OCI-LY3 (cell line): ENCODE measurements at regions not wholly inside any gene's neighbourhood (a gene's known extent, or its start where the extent isn't known, plus 50 kb on each side); places are given as distances from the start of the nearest gene placed in this dataset.
"Not testable (repeated sequence)": the region's sequence is repeated elsewhere in the genome, so short reads cannot be mapped to it uniquely, and the experiment has no call there.

Experiments used
- H2AFZ ChIP-seq: fragments of 200-600, 300-600 bp; shearing (Covaris generic); 2 replicates; pipeline ENCODE4 v1.6.0; 2014; ENCODE audit warnings: antibody characterized with exemption, low read depth, low read length
- H3K27ac ChIP-seq: fragments of 200-600, 300-600 bp; sonication (generic); 2 replicates; pipeline ENCODE4 v1.5.1; 2014; ENCODE audit warnings: mild to moderate bottlenecking, low read length, moderate library complexity, mixed read lengths
- H3K27me3 ChIP-seq: fragments of 200-600, 300-600 bp; sonication (generic); 2 replicates; pipeline ENCODE4 v1.6.1; 2014; ENCODE audit warnings: low read depth, low read length, mixed read lengths
- H3K36me3 ChIP-seq: fragments of 200-600, 300-600 bp; sonication (generic); replicated peaks from 2 replicates; pipeline ENCODE3; 2014; ENCODE audit warnings: low read depth, low read length, mixed read lengths
- H3K4me1 ChIP-seq: fragments of 300-600, 200-600 bp; sonication (generic); 2 replicates; pipeline ENCODE4 v1.6.1; 2014; ENCODE audit warnings: low read length, mixed read lengths
- H3K4me2 ChIP-seq: fragments of 200-600, 300-600 bp; sonication (generic); 2 replicates; pipeline ENCODE4 v1.6.1; 2014; ENCODE audit warnings: low read length, mixed read lengths
- H3K4me3 ChIP-seq: fragments of 300-600, 200-600 bp; sonication (generic); 2 replicates; pipeline ENCODE4 v1.5.1; 2014; ENCODE audit warnings: antibody characterized with exemption, mild to moderate bottlenecking, low read length, moderate library complexity
- H3K79me2 ChIP-seq: fragments of 300-600, 200-600 bp; shearing (Covaris generic); 2 replicates; pipeline ENCODE4 v1.6.1; 2014; ENCODE audit warnings: mild to moderate bottlenecking, low read length, mixed read lengths
- H3K9ac ChIP-seq: fragments of 300-600, 200-600 bp; shearing (Covaris generic); 2 replicates; pipeline ENCODE4 v1.6.0; 2014; ENCODE audit warnings: mild to moderate bottlenecking, low read length, moderate library complexity
- H3K9me3 ChIP-seq: fragments of 200-600, 300-600 bp; shearing (Covaris generic); 2 replicates; pipeline ENCODE4 v1.6.1; 2014; ENCODE audit warnings: low read length, mixed read lengths; ENCODE audit not compliant: insufficient read depth
- H4K20me1 ChIP-seq: fragments of 200-600, 300-600 bp; sonication (generic); 2 replicates; pipeline ENCODE4 v1.6.1; 2016; ENCODE audit warnings: low read length, mixed read lengths; ENCODE audit not compliant: insufficient read depth
- EZH2phosphoT487 ChIP-seq: fragments of 200-600 bp; shearing (Covaris generic); IDR thresholded peaks from 2 replicates; pipeline ENCODE4 v1.6.1; 2018; ENCODE audit warnings: antibody characterized with exemption, mixed run types, low read depth
- TF ChIP-seq, protein P1 (sequence below): fragments of 200-600, 300-600 bp; sonication (generic); IDR thresholded peaks from 2 replicates; pipeline ENCODE4 v1.5.1; 2014; ENCODE audit warnings: antibody characterized with exemption, low read length, low read depth

DNA sequence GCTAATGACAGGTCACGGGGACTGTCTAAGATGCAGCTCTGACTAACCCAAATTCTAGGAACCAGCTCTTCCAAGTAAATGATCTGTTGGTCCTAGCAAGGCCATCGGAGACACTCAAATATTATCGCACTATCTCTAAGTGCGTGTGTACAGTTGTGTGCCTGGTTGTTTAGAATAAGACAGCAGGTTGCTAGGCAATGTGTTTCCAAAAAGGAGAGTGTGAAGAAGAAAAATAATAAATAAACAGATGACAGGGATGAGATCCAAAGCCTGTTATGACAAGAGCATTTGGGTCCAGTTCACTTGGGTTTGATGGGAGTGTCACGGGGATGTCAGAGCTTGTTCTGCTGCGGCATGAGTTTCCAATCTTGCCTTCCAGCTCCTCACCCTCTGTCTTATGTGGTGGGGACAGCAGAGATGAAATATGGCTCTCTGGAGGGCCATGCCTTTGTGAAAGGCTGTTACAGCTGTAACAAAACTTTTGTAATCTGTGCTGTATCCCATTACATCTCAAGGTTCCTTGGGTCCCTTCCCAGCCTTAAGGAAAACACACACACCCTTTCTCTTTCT, 127.5 kb upstream of the TNP1 start:
- no peaks in the 10 kb centered on the region for H3K4me1 ChIP-seq
- TF ChIP-seq, protein P1, sequence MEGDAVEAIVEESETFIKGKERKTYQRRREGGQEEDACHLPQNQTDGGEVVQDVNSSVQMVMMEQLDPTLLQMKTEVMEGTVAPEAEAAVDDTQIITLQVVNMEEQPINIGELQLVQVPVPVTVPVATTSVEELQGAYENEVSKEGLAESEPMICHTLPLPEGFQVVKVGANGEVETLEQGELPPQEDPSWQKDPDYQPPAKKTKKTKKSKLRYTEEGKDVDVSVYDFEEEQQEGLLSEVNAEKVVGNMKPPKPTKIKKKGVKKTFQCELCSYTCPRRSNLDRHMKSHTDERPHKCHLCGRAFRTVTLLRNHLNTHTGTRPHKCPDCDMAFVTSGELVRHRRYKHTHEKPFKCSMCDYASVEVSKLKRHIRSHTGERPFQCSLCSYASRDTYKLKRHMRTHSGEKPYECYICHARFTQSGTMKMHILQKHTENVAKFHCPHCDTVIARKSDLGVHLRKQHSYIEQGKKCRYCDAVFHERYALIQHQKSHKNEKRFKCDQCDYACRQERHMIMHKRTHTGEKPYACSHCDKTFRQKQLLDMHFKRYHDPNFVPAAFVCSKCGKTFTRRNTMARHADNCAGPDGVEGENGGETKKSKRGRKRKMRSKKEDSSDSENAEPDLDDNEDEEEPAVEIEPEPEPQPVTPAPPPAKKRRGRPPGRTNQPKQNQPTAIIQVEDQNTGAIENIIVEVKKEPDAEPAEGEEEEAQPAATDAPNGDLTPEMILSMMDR: no peak
- TF ChIP-seq EZH2phosphoT487: no peak
- H3K4me3 ChIP-seq: no peak overlapping the region
- H3K4me2 ChIP-seq: no peak overlapping the region
- H2AFZ ChIP-seq: no peak overlapping the region
- H3K9ac ChIP-seq: no peak overlapping the region
- H4K20me1 ChIP-seq: no peaks in the 10 kb centered on the region
- no peaks in the 10 kb centered on the region for H3K79me2 ChIP-seq
- no peak overlapping the region for H3K27ac ChIP-seq
- H3K36me3 ChIP-seq: no peaks in the 10 kb centered on the region
- H3K27me3 ChIP-seq: 0 out of 2 replicates have a peak, but pooled peaks cover 3% of the 10 kb centered on the region
- no peaks in the 10 kb centered on the region for H3K9me3 ChIP-seq

DNA sequence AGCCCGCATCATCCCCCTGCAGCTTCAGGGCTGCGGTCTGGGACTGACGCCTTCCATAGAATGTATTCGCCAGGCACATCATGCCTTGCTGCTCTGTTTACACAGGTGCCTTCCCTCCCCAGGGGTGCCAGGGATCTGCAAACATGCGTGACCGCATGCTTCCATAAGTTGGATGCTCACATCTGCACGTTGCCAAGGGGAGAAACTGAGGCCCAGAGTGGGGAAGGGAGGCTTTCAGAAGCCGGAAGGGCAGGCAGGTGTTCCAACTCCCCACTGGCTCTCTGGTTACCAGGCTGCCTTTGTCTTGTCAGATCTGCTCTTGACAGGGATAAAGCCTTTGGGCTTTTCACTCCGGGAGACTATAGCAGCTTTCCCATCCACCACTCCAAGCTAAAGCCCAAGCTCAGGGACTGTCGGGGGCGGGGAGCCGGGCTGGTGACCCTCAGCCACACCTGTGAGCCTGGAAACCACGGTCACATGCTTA, 125.8 kb upstream of the TNP1 start:
- Histone ChIP-seq H3K36me3 (no peaks in the 10 kb centered on the region), H3K79me2 (no peaks in the 10 kb centered on the region), H2AFZ (no peak overlapping the region), H3K4me2 (no peak overlapping the region), H3K4me3 (no peak overlapping the region), H3K4me1 (no peaks in the 10 kb centered on the region), H3K27me3 (0 out of 2 replicates have a peak, but pooled peaks cover 3% of the 10 kb centered on the region), H3K27ac (no peak overlapping the region), H3K9me3 (no peaks in the 10 kb centered on the region), H3K9ac (no peak overlapping the region), H4K20me1 (no peaks in the 10 kb centered on the region)
- no peak for TF ChIP-seq EZH2phosphoT487
- TF ChIP-seq, protein P1: no peak

DNA sequence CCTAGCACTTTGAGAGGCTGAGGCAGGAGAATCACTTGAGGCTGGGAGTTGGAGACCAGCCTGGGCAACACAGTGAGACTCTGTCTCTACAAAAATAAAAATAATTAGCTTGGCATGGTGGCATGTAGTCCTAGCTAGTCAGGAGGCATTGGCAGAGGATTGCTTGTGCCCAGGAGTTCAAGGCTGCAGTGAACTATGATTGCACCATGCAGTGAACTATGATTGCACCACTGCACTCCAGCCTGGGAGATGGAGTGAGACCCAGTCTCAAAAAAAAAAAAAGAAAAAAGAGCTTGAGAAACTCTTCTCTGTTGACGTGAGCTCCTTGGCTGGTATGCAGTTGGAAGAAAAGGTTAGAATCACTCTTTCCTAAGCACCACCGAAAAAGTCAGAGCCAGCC, 125.1 kb upstream of the TNP1 start:
- no peaks in the 10 kb centered on the region for H3K4me1 ChIP-seq
- H3K36me3 ChIP-seq: no peaks in the 10 kb centered on the region
- H3K4me2 ChIP-seq: no peak overlapping the region
- no peak overlapping the region for H2AFZ ChIP-seq
- H3K79me2 ChIP-seq: no peaks in the 10 kb centered on the region
- H3K9me3 ChIP-seq: no peaks in the 10 kb centered on the region
- no peak for TF ChIP-seq EZH2phosphoT487
- TF ChIP-seq, protein P1: no peak
- no peak overlapping the region for H3K27ac ChIP-seq
- 0 out of 2 replicates have a peak, but pooled peaks cover 3% of the 10 kb centered on the region for H3K27me3 ChIP-seq
- H3K9ac ChIP-seq: no peak overlapping the region
- no peaks in the 10 kb centered on the region for H4K20me1 ChIP-seq
- H3K4me3 ChIP-seq: no peak overlapping the region

DNA sequence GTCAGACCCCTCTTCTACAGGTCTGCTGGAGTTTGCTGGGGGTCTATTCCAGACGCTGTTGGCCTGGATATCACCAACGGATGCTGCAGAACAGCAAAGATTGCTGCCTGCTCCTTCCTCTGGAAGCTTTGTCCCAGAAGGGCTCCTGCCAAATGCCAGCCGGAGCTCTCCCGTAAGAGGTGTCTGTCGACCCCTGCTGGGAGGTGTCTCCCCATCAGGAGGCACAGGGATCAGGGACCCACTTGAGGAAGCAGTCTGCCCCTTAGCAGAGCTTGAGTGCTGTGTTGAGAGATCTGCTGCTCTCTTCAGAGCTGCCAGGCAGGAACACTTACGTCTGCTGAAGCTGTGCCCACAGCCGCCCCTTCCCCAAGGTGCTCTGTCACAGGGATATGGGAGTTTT, 122.1 kb upstream of the TNP1 start:
- not testable (repeated sequence) for H2AFZ ChIP-seq, H3K36me3 ChIP-seq, H4K20me1 ChIP-seq, H3K79me2 ChIP-seq, H3K27ac ChIP-seq, H3K9ac ChIP-seq, H3K9me3 ChIP-seq, H3K4me1 ChIP-seq, H3K4me3 ChIP-seq, H3K27me3 ChIP-seq, H3K4me2 ChIP-seq

DNA sequence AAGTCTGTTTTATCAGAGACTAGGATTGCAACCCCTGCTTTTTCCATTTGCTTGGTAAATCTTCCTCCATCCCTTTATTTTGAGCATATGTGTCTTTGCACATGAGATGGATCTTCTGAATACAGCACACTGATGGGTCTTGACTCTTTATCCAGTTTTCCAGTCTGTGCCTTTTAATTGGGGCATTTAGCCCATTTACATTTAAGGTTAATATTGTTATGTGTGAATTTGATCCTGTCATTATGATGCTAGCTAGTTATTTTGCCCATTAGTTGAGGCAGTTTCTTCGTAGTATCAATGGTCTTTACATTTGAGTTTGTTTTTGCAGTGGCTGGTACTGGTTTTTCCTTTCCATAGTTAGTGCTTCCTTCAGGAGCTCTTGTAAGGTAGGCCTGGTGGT, 120.6 kb upstream of the TNP1 start:
- not testable (repeated sequence) for H3K36me3 ChIP-seq, H2AFZ ChIP-seq, H3K4me2 ChIP-seq, H3K9ac ChIP-seq, H3K9me3 ChIP-seq, H4K20me1 ChIP-seq, H3K4me3 ChIP-seq, H3K27ac ChIP-seq, H3K4me1 ChIP-seq, H3K79me2 ChIP-seq, H3K27me3 ChIP-seq
